Progenitor cell of endocrine pancreas (in vitro differentiated cells): ENCODE measurements at regions not wholly inside any gene's neighbourhood (a gene's known extent, or its start where the extent isn't known, plus 50 kb on each side); places are given as distances from the start of the nearest gene placed in this dataset.

Experiments used
- DNase-seq: peaks from one replicate; pipeline ENCODE4 v3.0.0; 2021; ENCODE audit warnings: low spot score; ENCODE audit not compliant: unreplicated experiment
- H3K27ac Mint-ChIP-seq: 2 replicates; pipeline ENCODE4 v1.8.0; 2021; ENCODE audit warnings: mild to moderate bottlenecking, moderate library complexity, mixed read lengths
- H3K27me3 Mint-ChIP-seq: 2 replicates; pipeline ENCODE4 v1.8.0; 2021; ENCODE audit warnings: mixed read lengths
- H3K36me3 Mint-ChIP-seq: 2 replicates; pipeline ENCODE4 v1.8.0; 2022; ENCODE audit warnings: mixed read lengths; ENCODE audit not compliant: insufficient read depth
- H3K4me1 Mint-ChIP-seq: 2 replicates; pipeline ENCODE4 v1.8.0; 2021; ENCODE audit warnings: low read depth, mixed read lengths
- H3K4me3 Mint-ChIP-seq: 2 replicates; pipeline ENCODE4 v1.8.0; 2021; ENCODE audit warnings: low read depth, mild to moderate bottlenecking, moderate library complexity, mixed read lengths
- H3K9me3 Mint-ChIP-seq: 2 replicates; pipeline ENCODE4 v1.8.0; 2021; ENCODE audit warnings: low read depth, mixed read lengths
- TF ChIP-seq, protein P1 (sequence below): fragments of 200-600 bp; sonication (generic); IDR thresholded peaks from one replicate; pipeline ENCODE4 v1.5.0; 2021; ENCODE audit warnings: antibody characterized with exemption, mild to moderate bottlenecking; ENCODE audit not compliant: unreplicated experiment

DNA sequence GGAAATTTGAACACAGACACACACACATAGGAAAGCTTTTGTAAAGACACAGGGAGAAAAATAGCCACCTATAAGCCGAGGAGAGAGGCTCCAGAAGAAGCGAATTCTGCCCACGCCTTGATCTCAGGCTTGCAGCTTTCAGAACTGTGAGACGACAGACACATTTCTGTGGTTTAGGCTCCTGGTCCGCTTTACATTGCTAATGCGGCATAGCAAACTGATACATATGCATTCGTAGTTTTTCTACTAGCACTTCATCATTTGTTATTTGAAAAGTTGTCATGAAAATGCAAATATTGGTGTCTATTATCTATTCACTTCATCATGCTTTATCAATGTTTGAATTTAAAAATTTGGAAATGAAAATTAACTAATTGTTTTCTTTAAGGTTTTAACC is 674.9 kb downstream of the SEMA5A start:
- Mint-ChIP-seq H3K4me3 (no peak overlapping the region), H3K4me1 (no peaks in the 10 kb centered on the region), H3K9me3 (no peaks in the 10 kb centered on the region), H3K27me3 (peaks cover 19% of the 10 kb centered on the region), H3K36me3 (no peaks in the 10 kb centered on the region), H3K27ac (no peak overlapping the region)
- TF ChIP-seq, protein P1, sequence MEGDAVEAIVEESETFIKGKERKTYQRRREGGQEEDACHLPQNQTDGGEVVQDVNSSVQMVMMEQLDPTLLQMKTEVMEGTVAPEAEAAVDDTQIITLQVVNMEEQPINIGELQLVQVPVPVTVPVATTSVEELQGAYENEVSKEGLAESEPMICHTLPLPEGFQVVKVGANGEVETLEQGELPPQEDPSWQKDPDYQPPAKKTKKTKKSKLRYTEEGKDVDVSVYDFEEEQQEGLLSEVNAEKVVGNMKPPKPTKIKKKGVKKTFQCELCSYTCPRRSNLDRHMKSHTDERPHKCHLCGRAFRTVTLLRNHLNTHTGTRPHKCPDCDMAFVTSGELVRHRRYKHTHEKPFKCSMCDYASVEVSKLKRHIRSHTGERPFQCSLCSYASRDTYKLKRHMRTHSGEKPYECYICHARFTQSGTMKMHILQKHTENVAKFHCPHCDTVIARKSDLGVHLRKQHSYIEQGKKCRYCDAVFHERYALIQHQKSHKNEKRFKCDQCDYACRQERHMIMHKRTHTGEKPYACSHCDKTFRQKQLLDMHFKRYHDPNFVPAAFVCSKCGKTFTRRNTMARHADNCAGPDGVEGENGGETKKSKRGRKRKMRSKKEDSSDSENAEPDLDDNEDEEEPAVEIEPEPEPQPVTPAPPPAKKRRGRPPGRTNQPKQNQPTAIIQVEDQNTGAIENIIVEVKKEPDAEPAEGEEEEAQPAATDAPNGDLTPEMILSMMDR: no peak
- DNase-seq: no peak

DNA sequence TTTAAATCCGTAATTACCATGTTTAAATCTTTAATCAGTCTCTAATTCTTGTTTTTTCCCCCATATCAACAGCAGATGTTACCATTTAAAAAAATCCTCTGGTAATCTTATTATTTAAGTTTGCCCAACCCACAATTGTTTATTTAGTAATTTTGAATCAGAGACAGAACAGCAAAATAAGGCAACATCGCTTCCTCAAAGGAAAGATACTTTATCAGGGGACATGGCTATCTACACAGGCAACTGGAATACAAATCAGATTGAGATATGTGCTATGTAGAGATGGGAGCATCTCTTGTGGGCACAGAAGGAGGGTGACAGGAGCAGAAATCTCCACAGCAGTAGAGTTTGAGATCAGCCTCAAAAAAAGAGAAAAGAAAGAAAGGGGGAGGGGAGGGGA is 674.4 kb downstream of the SEMA5A start:
- peaks cover 17% of the 10 kb centered on the region for H3K27me3 Mint-ChIP-seq
- no peak overlapping the region for H3K27ac Mint-ChIP-seq
- DNase-seq: no peak
- H3K4me3 Mint-ChIP-seq: no peak overlapping the region
- TF ChIP-seq, protein P1: no peak
- no peaks in the 10 kb centered on the region for H3K4me1 Mint-ChIP-seq
- no peaks in the 10 kb centered on the region for H3K36me3 Mint-ChIP-seq
- H3K9me3 Mint-ChIP-seq: no peaks in the 10 kb centered on the region

DNA sequence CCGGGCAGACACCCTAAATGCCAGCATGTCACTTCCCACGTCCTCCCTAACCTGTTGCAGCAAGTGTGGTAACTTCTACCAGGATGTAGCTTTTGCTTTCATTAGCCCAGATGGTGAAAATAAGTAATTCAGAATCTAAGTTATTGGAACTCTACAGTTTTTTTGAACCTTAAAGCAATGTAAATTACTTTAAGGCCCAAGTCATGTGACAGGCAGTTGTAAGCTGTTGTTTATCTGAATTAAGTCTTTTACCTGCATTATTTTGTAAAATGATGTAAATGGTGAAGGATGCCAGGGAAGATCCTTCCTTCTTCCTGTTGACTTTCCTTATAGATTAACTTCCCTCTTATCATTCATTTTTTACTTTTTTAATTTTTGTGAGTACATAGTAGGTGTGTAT is 670.2 kb downstream of the SEMA5A start:
- Mint-ChIP-seq H3K27ac (no peak overlapping the region), H3K4me1 (no peaks in the 10 kb centered on the region)
- TF ChIP-seq, protein P1: no peak

DNA sequence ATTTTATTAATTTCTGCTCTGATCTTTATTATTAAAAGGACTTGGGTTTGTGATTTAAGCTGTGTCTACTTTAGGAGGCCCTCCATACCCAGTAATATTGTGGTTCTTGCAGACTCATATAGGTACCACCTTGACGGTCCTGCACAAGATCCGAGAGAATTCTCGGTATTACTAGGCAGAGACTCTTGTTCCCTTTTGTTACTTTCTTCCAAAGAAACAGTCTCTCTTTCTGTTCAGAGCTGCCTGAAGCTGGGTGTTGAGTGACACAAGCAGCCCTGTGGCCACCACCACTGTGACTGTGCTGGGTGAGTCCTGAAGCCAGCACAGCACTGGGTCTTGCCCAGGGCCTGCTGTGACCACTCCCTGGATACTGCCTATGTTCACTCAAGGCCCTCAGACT is 666.6 kb downstream of the SEMA5A start:
- DNase-seq: no peak
- Mint-ChIP-seq H3K36me3 (no peaks in the 10 kb centered on the region), H3K9me3 (no peaks in the 10 kb centered on the region), H3K27ac (no peak overlapping the region), H3K4me1 (no peaks in the 10 kb centered on the region), H3K4me3 (no peak overlapping the region), H3K27me3 (no peaks in the 10 kb centered on the region)
- TF ChIP-seq, protein P1: no peak

More for the DNA sequence above, 670.2 kb downstream of the SEMA5A start:
- Mint-ChIP-seq H3K27me3 (peaks cover 9% of the 10 kb centered on the region), H3K36me3 (no peaks in the 10 kb centered on the region), H3K4me3 (no peak overlapping the region), H3K9me3 (no peaks in the 10 kb centered on the region)
- DNase-seq: no peak

DNA sequence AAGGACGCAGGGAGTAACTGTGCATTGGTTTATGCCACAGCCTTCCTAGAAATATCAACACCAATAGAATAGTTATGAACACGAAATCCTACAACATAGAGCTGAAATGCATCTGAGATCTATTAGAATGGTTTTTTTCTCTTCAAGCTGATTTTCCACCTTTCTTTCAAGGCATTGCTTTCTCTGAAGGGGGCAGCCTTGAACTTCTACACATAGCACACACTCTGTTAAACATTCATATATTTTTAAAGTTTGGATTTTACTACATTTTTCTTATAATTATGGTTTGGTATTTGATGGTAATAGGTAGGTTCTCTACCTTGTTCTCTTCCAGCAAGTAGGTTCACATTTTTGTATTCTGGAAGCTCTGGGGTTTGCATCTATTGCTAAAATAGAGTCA is 661.8 kb downstream of the SEMA5A start:
- Mint-ChIP-seq H3K4me1 (no peaks in the 10 kb centered on the region), H3K36me3 (no peaks in the 10 kb centered on the region), H3K4me3 (no peak overlapping the region), H3K27ac (no peak overlapping the region), H3K27me3 (no peaks in the 10 kb centered on the region), H3K9me3 (peaks cover 4% of the 10 kb centered on the region)
- TF ChIP-seq, protein P1: no peak
- no peak for DNase-seq

DNA sequence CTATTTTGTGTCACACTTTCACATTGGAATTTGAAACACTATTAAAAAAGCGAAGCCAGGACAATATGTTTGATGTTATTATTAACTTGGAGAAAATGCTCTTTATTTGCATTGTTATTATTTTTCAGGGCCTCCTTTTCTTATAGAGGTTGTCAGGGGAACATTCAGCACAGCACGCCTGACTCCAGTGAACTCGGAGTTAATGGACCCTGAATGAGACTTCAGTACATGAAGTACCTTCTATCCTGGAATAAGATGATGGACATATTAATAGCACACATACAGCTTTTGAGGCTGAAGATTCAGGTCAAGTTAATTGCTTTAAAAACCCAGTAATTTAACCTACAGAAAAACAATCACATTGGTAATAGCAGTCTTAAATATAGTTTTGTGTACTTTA is 652.9 kb downstream of the SEMA5A start:
- Mint-ChIP-seq H3K27me3 (no peaks in the 10 kb centered on the region), H3K9me3 (no peaks in the 10 kb centered on the region), H3K27ac (no peak overlapping the region), H3K36me3 (no peaks in the 10 kb centered on the region), H3K4me1 (no peaks in the 10 kb centered on the region), H3K4me3 (no peak overlapping the region)
- DNase-seq: no peak
- TF ChIP-seq, protein P1: no peak
